ENCODE measurements at regions not wholly inside any gene's neighbourhood (a gene's known extent, or its start where the extent isn't known, plus 50 kb on each side); places are given as distances from the start of the nearest gene placed in this dataset.

DNA sequence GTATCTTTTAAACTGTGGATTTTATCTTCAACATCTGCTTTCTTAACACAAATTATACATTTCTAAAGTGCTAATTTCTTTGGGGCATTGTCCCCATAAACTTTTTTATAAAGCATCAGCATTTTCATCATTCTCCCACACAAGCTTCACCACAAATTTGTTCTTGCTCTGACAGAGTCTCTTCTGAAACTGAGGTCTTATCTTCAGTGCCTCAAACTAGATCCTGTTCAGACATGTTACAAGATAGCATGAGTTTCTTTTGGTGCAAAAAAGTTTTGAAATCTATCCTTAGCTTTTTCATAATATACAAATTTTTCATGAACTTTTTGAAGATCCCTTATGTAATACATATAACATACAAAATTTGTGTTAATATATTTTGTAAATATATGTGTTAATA is 346.6 kb downstream of the IPMK start:
- no peaks in the 10 kb centered on the region for H3K9me3 Mint-ChIP-seq
- no peak overlapping the region for H3K4me3 Mint-ChIP-seq
- H3F3A ChIP-seq (replicated peaks; ENCODE audit: low read depth) = no peaks in the 10 kb centered on the region
- H3K4me2 ChIP-seq = no peak overlapping the region
- H3K36me3 Mint-ChIP-seq (ENCODE audit: low read depth) = no peaks in the 10 kb centered on the region
- H3K4me3 ChIP-seq = no peak overlapping the region
- H3K27ac ChIP-seq (ENCODE audit: low read depth) = no peak overlapping the region
- H3K36me3 ChIP-seq (ENCODE audit: insufficient read depth) = no peaks in the 10 kb centered on the region
- no peak for TF ChIP-seq CREB1 (CRISPR knock-in tag; IDR thresholded peaks at IDR 0.05; ENCODE audit: low read depth)
- no peak for TF ChIP-seq ZNF331 (CRISPR knock-in tag; IDR thresholded peaks at IDR 0.05; ENCODE audit: low read depth)
- no peak for TF ChIP-seq STAT1 (IDR thresholded peaks at IDR 0.05; ENCODE audit: unreplicated experiment)
- TF ChIP-seq EZH2 (IDR thresholded peaks at IDR 0.05; ENCODE audit: low read depth, unreplicated experiment) = no peak
- TF ChIP-seq NANOG (IDR thresholded peaks at IDR 0.05; ENCODE audit: borderline replicate concordance) = no peak
- TF ChIP-seq, protein P1, sequence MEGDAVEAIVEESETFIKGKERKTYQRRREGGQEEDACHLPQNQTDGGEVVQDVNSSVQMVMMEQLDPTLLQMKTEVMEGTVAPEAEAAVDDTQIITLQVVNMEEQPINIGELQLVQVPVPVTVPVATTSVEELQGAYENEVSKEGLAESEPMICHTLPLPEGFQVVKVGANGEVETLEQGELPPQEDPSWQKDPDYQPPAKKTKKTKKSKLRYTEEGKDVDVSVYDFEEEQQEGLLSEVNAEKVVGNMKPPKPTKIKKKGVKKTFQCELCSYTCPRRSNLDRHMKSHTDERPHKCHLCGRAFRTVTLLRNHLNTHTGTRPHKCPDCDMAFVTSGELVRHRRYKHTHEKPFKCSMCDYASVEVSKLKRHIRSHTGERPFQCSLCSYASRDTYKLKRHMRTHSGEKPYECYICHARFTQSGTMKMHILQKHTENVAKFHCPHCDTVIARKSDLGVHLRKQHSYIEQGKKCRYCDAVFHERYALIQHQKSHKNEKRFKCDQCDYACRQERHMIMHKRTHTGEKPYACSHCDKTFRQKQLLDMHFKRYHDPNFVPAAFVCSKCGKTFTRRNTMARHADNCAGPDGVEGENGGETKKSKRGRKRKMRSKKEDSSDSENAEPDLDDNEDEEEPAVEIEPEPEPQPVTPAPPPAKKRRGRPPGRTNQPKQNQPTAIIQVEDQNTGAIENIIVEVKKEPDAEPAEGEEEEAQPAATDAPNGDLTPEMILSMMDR (conservative IDR thresholded peaks at IDR 0.05; ENCODE audit: low read depth in 2 of 2) = no peak
- TF ChIP-seq, protein P2, sequence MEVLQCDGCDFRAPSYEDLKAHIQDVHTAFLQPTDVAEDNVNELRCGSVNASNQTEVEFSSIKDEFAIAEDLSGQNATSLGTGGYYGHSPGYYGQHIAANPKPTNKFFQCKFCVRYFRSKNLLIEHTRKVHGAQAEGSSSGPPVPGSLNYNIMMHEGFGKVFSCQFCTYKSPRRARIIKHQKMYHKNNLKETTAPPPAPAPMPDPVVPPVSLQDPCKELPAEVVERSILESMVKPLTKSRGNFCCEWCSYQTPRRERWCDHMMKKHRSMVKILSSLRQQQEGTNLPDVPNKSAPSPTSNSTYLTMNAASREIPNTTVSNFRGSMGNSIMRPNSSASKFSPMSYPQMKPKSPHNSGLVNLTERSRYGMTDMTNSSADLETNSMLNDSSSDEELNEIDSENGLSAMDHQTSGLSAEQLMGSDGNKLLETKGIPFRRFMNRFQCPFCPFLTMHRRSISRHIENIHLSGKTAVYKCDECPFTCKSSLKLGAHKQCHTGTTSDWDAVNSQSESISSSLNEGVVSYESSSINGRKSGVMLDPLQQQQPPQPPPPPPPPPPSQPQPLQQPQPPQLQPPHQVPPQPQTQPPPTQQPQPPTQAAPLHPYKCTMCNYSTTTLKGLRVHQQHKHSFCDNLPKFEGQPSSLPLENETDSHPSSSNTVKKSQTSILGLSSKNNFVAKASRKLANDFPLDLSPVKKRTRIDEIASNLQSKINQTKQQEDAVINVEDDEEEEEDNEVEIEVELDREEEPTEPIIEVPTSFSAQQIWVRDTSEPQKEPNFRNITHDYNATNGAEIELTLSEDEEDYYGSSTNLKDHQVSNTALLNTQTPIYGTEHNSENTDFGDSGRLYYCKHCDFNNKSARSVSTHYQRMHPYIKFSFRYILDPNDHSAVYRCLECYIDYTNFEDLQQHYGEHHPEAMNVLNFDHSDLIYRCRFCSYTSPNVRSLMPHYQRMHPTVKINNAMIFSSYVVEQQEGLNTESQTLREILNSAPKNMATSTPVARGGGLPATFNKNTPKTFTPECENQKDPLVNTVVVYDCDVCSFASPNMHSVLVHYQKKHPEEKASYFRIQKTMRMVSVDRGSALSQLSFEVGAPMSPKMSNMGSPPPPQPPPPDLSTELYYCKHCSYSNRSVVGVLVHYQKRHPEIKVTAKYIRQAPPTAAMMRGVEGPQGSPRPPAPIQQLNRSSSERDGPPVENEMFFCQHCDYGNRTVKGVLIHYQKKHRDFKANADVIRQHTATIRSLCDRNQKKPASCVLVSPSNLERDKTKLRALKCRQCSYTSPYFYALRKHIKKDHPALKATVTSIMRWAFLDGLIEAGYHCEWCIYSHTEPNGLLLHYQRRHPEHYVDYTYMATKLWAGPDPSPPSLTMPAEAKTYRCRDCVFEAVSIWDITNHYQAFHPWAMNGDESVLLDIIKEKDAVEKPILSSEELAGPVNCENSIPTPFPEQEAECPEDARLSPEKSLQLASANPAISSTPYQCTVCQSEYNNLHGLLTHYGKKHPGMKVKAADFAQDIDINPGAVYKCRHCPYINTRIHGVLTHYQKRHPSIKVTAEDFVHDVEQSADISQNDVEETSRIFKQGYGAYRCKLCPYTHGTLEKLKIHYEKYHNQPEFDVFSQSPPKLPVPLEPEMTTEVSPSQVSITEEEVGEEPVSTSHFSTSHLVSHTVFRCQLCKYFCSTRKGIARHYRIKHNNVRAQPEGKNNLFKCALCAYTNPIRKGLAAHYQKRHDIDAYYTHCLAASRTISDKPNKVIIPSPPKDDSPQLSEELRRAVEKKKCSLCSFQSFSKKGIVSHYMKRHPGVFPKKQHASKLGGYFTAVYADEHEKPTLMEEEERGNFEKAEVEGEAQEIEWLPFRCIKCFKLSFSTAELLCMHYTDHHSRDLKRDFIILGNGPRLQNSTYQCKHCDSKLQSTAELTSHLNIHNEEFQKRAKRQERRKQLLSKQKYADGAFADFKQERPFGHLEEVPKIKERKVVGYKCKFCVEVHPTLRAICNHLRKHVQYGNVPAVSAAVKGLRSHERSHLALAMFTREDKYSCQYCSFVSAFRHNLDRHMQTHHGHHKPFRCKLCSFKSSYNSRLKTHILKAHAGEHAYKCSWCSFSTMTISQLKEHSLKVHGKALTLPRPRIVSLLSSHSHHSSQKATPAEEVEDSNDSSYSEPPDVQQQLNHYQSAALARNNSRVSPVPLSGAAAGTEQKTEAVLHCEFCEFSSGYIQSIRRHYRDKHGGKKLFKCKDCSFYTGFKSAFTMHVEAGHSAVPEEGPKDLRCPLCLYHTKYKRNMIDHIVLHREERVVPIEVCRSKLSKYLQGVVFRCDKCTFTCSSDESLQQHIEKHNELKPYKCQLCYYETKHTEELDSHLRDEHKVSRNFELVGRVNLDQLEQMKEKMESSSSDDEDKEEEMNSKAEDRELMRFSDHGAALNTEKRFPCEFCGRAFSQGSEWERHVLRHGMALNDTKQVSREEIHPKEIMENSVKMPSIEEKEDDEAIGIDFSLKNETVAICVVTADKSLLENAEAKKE (CRISPR knock-in tag; IDR thresholded peaks at IDR 0.05) = no peak
- TF ChIP-seq, protein P3, sequence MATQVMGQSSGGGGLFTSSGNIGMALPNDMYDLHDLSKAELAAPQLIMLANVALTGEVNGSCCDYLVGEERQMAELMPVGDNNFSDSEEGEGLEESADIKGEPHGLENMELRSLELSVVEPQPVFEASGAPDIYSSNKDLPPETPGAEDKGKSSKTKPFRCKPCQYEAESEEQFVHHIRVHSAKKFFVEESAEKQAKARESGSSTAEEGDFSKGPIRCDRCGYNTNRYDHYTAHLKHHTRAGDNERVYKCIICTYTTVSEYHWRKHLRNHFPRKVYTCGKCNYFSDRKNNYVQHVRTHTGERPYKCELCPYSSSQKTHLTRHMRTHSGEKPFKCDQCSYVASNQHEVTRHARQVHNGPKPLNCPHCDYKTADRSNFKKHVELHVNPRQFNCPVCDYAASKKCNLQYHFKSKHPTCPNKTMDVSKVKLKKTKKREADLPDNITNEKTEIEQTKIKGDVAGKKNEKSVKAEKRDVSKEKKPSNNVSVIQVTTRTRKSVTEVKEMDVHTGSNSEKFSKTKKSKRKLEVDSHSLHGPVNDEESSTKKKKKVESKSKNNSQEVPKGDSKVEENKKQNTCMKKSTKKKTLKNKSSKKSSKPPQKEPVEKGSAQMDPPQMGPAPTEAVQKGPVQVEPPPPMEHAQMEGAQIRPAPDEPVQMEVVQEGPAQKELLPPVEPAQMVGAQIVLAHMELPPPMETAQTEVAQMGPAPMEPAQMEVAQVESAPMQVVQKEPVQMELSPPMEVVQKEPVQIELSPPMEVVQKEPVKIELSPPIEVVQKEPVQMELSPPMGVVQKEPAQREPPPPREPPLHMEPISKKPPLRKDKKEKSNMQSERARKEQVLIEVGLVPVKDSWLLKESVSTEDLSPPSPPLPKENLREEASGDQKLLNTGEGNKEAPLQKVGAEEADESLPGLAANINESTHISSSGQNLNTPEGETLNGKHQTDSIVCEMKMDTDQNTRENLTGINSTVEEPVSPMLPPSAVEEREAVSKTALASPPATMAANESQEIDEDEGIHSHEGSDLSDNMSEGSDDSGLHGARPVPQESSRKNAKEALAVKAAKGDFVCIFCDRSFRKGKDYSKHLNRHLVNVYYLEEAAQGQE (IDR thresholded peaks at IDR 0.05; ENCODE audit: unreplicated experiment) = no peak
- no peak for TF ChIP-seq EZH2phosphoT487 (IDR thresholded peaks at IDR 0.05; ENCODE audit: unreplicated experiment)
- TF ChIP-seq ZNF114 (CRISPR knock-in tag; IDR thresholded peaks at IDR 0.05) = no peak
- no peak for TF ChIP-seq JUNB (IDR thresholded peaks at IDR 0.05; ENCODE audit: unreplicated experiment)
- TF ChIP-seq POLR2AphosphoS5 (IDR thresholded peaks at IDR 0.05; ENCODE audit: low read depth) = no peak
- TF ChIP-seq, protein P4, sequence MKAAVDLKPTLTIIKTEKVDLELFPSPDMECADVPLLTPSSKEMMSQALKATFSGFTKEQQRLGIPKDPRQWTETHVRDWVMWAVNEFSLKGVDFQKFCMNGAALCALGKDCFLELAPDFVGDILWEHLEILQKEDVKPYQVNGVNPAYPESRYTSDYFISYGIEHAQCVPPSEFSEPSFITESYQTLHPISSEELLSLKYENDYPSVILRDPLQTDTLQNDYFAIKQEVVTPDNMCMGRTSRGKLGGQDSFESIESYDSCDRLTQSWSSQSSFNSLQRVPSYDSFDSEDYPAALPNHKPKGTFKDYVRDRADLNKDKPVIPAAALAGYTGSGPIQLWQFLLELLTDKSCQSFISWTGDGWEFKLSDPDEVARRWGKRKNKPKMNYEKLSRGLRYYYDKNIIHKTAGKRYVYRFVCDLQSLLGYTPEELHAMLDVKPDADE (IDR thresholded peaks at IDR 0.05) = no peak
- ATAC-seq = no peak
- no peaks in the 10 kb centered on the region for H3K79me2 ChIP-seq (replicated peaks; ENCODE audit: insufficient read depth)
- H3K9me2 ChIP-seq (ENCODE audit: insufficient read depth) = no peaks in the 10 kb centered on the region
- no peaks in the 10 kb centered on the region; the same call in 2 of the 3 replicates for H3K4me1 Mint-ChIP-seq
- H3K27ac Mint-ChIP-seq = no peak overlapping the region
- no peak for DNase-seq (ENCODE audit: low spot score)
- no peaks in the 10 kb centered on the region for H3K4me1 ChIP-seq (ENCODE audit: insufficient read depth)
- no peaks in the 10 kb centered on the region for H4K20me1 ChIP-seq (replicated peaks; ENCODE audit: insufficient read depth)
- H2AFZ ChIP-seq = peak overlapping the region; percentile 85; the same call in 1 of the 2 replicates
- H3K27me3 Mint-ChIP-seq (ENCODE audit: insufficient read depth, low read depth, poor library complexity) = peaks cover 3% of the 10 kb centered on the region
- H3K27me3 ChIP-seq (ENCODE audit: insufficient read depth) = no peaks in the 10 kb centered on the region
